ENCODE measurements at regions not wholly inside any gene's neighbourhood (a gene's known extent, or its start where the extent isn't known, plus 50 kb on each side); places are given as distances from the start of the nearest gene placed in this dataset.
A peak's percentile ranks its signal among the peaks of the same experiment; 100 is the strongest.
"Not testable (repeated sequence)": the region's sequence is repeated elsewhere in the genome, so short reads cannot be mapped to it uniquely, and the experiment has no call there.

- DNase-seq: peak; percentile 77
Measured at GRCh38 chr1:232183802-232184201, 446.1 kb downstream of the SIPA1L2 start.

DNA sequence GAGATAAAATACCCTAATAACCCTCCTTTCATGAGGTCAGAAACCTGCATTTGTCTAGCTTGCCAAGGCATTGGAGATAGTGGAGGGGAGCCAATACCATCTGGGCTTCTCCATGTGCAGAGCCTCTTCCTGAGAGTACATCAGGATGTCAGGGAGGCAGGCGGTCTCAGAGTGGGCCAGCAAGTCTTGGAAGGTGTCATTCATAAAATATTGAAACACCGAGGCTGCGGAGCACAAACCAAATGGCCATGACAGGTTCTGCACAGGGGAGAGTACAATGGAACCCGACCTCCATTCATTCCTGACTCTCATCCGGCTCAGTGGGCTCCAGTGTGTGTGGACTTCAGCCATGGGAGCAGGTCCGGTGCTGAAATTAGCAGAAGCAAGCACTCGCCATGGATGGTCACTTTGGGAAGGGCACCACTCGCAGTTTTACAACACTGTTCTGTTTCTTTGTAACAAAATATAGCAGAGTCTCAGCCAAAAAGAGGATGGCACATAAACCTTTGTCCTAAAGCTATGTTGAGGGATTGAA, 446.6 kb downstream of the SIPA1L2 start:
- peak; percentile 54 for DNase-seq

GRCh38 chr1:232182236-232182635, 447.7 kb downstream of the SIPA1L2 start:
- DNase-seq: no peak

DNA sequence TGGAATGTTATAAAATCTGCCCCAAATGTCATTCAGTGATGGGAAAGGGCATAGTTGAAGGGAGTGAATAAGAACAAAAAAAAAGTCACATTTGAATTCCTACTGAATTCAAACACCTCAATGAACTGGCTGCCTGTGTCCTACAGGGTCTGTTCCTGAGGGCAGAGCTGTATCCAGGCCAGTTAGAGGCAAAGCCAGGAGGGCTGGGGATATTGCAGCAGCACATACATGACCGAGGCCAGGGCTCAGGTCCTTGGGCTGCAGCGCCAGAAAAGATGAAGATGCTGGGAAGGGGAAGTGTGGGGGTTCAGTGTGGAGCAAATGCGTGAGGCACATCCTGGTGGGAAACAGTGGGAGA, 449.2 kb downstream of the SIPA1L2 start:
- no peak for DNase-seq

- no peak for DNase-seq
Measured at GRCh38 chr1:232179896-232180778, 449.8 kb downstream of the SIPA1L2 start.

DNA sequence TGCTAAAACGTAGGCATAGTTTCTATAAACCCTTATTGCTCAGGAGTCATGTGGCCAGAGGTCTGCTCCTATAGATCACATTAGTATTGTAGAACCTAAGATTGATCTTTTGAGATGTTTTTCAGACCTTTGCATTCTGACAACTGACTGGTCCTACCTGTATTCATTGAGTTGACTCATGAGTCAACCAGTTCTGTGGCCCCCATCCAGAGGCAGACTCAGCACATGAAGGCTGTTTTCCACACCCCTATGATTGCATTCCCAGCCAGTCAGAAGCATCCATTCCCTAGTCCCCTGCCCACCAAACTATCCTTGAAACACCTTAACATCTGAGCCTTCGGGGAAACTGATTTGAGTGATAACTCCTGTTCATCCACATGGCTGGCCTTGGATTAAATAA, 451.7 kb downstream of the SIPA1L2 start:
- no peak for DNase-seq

DNA sequence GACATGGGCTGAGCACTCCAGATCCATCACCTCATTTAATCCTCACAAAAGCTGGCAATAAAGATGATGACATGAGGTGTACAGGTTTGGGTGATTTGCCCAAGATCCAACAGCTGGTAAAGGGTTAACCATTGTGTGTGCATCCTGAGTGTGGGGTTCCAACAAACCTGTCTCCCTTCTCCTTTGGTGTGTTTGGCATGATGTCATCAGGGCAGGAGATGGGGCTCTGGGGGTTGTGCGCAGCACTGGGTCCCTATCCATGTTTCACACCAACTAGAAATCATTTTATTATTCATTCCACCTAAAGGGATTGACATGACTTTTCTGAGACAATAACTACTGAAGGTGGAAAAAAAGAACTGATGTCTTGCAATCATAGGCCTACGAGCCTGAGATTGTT, 452.5 kb downstream of the SIPA1L2 start:
- DNase-seq: no peak

DNA sequence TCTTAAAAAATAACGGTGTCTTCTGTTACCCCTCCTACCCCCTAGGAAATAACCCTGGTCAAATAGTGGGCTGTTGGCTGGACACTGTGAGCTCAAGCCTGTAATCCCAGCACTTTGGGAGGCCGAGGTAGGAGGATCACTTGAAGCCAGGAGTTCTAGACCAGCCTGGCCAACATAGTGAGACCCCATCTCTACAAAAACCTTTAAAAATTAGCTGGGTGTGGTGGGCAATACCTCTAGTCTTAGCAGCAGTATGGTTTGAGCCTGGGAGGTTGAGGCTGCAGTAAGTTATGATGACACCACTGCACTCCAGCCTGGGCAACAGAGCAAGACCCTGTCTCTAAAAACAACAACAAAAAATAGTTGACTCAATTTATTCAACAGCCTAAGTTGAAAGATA, 453.7 kb downstream of the SIPA1L2 start:
- DNase-seq: no peak

DNA sequence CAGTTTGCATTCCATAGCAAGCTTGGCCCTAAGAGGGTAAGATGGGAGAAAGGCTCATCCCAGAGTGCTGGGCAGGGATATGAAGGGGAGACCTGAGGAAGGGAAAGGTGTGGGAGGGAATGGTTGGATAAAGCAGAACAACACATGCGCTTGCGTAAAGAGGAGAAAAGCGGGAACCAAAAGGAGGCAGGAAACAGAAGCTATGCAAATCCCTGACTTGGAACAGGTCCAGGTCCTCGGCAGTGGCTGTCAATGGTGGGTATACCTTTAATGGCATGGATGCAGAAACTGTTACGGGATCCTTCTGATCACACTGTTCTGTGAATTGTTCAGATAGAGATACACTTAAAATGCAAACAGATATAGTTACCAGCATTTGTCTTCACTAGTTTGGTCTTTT, 455.6 kb downstream of the SIPA1L2 start:
- no peak for DNase-seq

DNA sequence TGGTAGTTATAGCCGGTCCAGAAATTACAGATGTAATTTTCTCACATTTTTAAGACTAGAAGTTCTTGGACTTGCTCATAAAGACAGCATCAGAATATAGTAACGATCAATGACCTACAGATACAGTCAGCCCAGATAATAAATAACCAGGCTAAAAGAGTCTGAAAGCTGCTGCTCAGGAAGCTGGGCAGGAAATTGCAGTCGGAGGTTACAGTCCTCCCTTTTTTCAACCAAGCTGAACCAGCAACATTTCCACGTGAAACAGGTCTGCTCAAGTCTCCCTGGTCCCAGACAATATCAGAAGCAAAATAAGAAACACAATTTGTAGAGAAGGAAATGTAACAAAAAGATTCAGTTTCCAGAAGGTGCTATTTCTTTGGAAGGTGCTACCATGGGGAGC, 457.4 kb downstream of the SIPA1L2 start:
- no peak for DNase-seq

DNA sequence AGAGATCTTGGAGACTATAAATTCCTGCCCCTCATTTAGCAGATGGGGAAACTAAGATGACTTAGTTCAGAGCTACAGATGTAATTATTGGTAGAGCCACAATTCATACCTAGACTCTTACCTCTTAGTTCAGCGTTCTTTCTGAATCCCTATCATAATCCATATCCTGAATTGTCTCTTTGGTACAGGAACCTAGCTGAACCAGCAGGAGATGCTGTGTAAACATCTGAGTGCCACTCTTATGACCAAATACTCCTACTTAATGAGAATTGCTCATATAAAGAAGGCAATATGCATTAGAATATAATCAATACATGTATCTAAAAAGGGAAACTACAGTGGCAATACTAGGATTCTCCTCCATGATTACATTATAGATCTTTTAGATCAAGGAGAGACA, 459.0 kb downstream of the SIPA1L2 start:
- no peak for DNase-seq

DNA sequence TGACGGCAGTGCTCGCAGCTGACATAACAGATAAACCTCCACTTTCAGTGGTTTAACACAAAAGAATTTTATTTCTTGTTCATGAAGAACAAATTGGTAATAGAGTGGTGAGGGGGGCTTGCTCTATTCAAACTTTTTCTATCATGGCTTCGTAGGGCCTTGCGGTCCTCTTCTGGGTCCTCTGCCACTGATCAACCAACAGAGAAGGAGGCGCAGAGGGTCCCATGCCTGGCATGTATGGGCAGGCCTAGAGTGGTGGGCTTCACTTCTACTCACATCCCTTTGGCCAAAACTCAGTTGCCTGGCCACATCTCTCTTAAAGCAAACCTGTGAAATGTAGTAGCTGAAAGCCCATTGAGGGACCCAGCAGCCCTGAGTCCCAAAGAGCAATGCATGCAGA, 460.5 kb downstream of the SIPA1L2 start:
- DNase-seq: no peak

- DNase-seq: no peak
Measured at GRCh38 chr1:232168508-232168907, 461.4 kb downstream of the SIPA1L2 start.

GRCh38 chr1:232166942-232167341, 463.0 kb downstream of the SIPA1L2 start:
- DNase-seq: no peak

DNA sequence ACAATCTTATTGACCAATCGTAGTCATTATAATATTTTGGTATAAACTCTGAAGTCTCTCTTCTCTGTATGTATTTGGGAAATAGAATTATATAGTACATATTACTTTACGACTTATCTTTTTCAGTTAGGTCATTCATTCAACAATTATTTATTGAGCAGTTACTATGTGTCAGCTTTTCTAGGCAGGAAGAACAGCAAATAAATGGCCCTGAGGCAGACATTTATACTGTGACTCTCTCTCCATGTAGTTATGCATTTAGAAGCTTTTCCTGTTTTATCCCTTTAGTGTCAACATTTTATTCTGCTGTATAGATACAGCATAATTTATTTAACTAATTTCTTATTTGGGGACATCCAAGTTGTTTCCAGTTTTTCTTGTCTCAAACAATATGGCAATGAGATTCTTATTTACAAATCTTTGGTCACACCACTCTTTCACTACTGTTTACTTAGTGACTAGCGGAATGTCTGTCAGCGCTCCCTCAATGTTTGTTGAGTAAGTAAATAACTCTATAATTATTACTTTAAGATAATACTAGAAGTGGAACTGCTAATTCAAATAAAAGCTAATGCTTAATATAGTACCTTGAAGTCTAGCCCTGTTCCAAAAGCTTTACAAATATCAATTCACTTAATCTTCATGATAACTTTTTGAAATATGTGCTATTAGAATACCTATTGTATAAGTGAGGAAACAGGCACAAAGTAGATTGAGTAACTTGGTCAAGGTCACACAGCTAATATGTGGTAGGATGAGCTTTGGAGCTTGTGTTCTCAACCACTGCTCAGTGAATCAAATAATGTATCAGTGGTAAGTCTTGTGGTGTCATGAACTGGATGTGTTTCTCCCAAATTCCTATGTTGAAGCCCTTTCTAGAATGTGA, 465.6 kb downstream of the SIPA1L2 start:
- no peak for DNase-seq

- no peak for DNase-seq
Measured at GRCh38 chr1:232163533-232163932, 466.4 kb downstream of the SIPA1L2 start.

GRCh38 chr1:232162001-232162400, 467.9 kb downstream of the SIPA1L2 start:
- DNase-seq: no peak

DNA sequence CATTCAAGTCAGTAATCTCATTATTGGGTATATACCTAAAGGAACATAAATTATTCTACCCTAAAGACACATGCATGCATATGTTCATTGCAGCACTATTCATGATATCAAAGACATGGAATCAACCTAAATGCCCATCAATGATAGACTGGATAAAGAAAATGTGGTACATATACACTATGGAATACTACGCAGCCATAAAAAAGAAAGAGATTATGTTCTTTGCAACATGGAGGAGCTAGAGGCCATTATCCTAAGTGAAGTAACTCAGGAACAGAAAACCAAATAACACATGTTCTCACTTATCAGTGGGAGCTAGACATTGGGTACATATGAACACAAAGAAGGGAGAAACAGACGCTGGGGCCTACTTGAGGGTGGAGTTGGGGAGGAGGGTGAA, 471.4 kb downstream of the SIPA1L2 start:
- DNase-seq: not testable (repeated sequence)

DNA sequence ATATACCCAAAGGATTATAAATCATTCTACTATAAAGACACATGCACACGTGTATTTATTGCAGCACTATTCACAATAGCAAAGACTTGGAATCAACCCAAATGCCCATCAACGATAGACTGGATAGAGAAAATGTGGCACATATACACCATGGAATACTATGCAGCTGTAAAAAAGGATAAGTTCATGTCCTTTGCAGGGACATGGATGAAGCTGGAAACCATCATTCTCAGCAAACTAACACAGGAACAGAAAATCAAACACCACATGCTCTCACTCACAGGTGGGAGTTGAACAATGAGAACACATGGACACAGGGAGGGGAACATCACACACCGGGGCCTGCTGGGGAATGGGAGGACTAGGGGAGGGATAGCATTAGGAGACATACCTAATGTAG, 473.9 kb downstream of the SIPA1L2 start:
- DNase-seq: not testable (repeated sequence)

DNA sequence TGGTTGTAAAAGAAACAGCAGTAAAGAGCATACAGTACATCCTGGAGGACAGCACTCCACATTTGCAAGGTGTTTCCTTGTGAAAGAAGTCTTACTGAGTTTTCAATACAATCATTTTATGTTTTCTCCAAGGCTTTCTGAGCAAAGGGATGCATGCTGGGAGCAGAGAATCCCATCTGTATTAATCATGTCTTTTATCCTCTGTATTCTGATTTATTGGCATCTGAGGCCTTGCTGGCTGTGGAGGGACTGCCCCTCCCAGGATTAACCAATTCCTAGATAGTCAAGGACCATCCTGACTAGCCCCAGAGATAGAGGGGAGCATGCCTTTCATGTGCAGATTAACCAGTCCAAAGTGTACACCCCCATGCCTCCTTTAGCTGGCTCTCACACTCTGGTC, 476.3 kb downstream of the SIPA1L2 start:
- no peak for DNase-seq

- no peak for DNase-seq
Measured at GRCh38 chr1:232150770-232151548, 479.0 kb downstream of the SIPA1L2 start.

GRCh38 chr1:232149287-232150201, 480.4 kb downstream of the SIPA1L2 start:
- DNase-seq: no peak

Measured in NCI-H1694 treated with DMSO at 0.1 percent for 48 hours (cell line).